ENCODE measurements at regions not wholly inside any gene's neighbourhood (a gene's known extent, or its start where the extent isn't known, plus 50 kb on each side); places are given as distances from the start of the nearest gene placed in this dataset.

DNA sequence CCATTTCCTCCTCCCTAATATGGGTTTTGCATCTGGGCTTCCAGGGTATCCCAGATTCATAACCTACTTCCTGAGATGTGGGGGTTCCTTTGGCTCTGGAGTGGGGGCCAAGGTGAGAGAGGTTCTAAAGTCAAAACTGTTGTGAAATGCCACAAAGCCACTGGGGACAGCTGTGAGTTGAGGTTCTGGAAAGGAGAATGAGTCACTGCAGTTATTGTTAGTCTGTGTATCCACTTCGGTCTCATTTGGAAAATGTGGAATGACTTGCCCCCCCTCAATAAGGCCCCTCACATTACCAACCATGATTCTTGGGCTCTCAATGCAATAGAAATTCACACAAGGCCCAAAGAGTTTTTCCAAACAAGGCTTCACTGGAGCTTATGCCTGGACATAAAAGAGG is 51.1 kb upstream of the LGALSL start:
- no peak for DNase-seq (ENCODE audit: low spot score)

DNA sequence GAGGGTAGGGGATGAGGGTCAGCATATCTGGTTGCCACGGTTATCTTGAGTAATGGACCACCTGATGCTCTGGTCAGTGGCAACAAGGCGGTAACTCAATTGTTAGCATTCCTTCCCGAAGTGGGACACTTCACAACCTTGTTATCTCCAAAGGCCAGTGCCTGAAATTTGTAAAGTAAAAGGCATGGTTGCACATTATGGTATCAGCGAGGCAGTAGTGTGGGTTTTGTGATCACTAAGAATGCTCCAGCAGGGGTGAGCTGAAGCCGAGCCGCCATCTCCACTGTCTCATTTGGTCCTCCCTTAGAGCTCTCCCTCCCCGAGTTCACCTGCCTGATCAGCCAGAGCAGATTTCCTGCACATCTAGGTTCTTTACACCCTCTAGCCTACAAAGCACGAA is 50.5 kb upstream of the LGALSL start:
- no peak for DNase-seq (ENCODE audit: low spot score)

DNA sequence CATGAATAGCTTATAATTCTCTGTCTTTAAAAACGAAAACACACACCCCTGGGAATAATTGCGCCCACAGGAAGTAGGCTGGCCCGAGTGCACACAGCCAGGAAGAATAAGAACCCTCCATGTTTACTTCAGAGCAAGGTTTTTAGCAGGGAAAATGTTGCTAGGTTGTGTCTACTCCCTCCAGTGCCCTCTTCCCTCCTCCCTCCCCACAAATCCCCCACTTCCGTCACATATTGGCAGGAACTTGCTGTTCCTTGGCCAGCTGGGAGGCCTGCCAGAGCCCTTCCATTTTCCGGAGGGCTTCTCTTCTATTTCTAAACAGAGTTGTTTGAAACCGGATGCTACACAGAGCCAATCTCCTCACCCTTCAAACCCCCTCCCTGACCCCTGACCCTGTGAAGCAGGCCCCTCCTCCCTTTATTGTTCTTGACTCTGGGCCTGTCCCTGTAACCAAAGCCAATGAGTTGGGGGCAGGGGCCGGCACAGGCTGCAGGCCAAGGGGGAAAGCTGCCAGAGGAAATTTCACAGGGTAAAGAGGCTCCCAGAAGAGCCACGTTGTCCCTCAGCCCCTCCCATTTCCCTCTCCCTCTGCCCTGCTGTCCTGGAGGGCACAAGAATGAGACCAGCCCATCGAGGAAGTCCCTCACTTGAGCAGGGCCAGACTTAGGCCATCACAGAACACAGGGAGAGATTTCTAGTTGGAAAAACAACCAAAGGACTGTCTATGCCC is 49.8 kb upstream of the LGALSL start:
- DNase-seq (ENCODE audit: low spot score), result peak; percentile 16

Measured in hepatic stellate cell (primary cell).